OCI-LY7 (cell line): ENCODE measurements at regions not wholly inside any gene's neighbourhood (a gene's known extent, or its start where the extent isn't known, plus 50 kb on each side); places are given as distances from the start of the nearest gene placed in this dataset.

ENCODE experiments used
- BruUV-seq: library from RNA; stranded (reverse); fragments of 400-500 nt; replicated peaks from 2 replicates; lab custom pipeline; 2021; lab: Mats Ljungman, UMichigan
- CTCF ChIA-PET: fragments of 300-600 bp; sonication (Branson Sonifier 250); formaldehyde crosslinking; loops from one replicate; lab custom pipeline; 2022; ENCODE audit warnings: antibody characterized with exemption; ENCODE audit not compliant: unreplicated experiment; lab: Charles Lee
- POLR2A ChIA-PET: fragments of 300-600 bp; sonication (Branson Sonifier 250); formaldehyde crosslinking; loops from one replicate; lab custom pipeline; 2022; ENCODE audit warnings: antibody characterized with exemption; lab: Charles Lee
- DNase-seq: peaks from one replicate; pipeline ENCODE4 v3.0.0-alpha.2; 2015; ENCODE audit warnings: low spot score
- H2AFZ ChIP-seq: fragments of 200-600 bp; sonication (generic), shearing (Covaris generic); 2 replicates; pipeline ENCODE4 v1.6.1; 2014; ENCODE audit warnings: mild to moderate bottlenecking, antibody characterized with exemption, low read length, moderate library complexity
- H3K27ac ChIP-seq: fragments of 200-600 bp; sonication (generic); 2 replicates; pipeline ENCODE4 v1.5.1; 2014; ENCODE audit warnings: mixed run types, low read depth, mild to moderate bottlenecking, moderate library complexity, low read length, inconsistent platforms; ENCODE audit not compliant: poor library complexity, severe bottlenecking
- H3K36me3 ChIP-seq: fragments of 200-600 bp; sonication (generic); 2 replicates; pipeline ENCODE4 v1.6.1; 2014; ENCODE audit warnings: mild to moderate bottlenecking, antibody characterized with exemption, low read length, moderate library complexity, mixed read lengths; ENCODE audit not compliant: insufficient read depth
- H3K4me1 ChIP-seq: fragments of 200-600 bp; sonication (generic); 2 replicates; pipeline ENCODE4 v1.5.1; 2014; ENCODE audit warnings: mild to moderate bottlenecking, low read length; ENCODE audit not compliant: insufficient read depth, poor library complexity, severe bottlenecking
- H3K4me2 ChIP-seq: fragments of 200-600 bp; sonication (generic); 2 replicates; pipeline ENCODE4 v1.6.1; 2014; ENCODE audit warnings: mild to moderate bottlenecking, low read length
- H3K4me3 ChIP-seq: fragments of 200-600 bp; sonication (generic); 2 replicates; pipeline ENCODE4 v1.5.1; 2014; ENCODE audit warnings: mild to moderate bottlenecking, low read depth, low read length; ENCODE audit not compliant: poor library complexity, severe bottlenecking
- H3K79me2 ChIP-seq: fragments of 200-600 bp; sonication (generic); 2 replicates; pipeline ENCODE4 v1.6.1; 2016; ENCODE audit warnings: low read depth, mild to moderate bottlenecking, low read length, moderate library complexity, mixed read lengths; ENCODE audit not compliant: insufficient read depth
- H3K9me2 ChIP-seq: fragments of 200-600 bp; sonication (generic); 2 replicates; pipeline ENCODE4 v1.6.1; 2016; ENCODE audit warnings: mild to moderate bottlenecking, low read length, mixed read lengths; ENCODE audit not compliant: insufficient read depth
- H3K9me3 ChIP-seq: fragments of 200-600 bp; sonication (generic); 2 replicates; pipeline ENCODE4 v1.6.1; 2014; ENCODE audit warnings: mild to moderate bottlenecking, mixed run types, low read length, mixed read lengths
- H4K20me1 ChIP-seq: fragments of 200-600 bp; sonication (generic); 2 replicates; pipeline ENCODE4 v1.6.1; 2014; ENCODE audit warnings: mild to moderate bottlenecking, antibody characterized with exemption, low read length, moderate library complexity, mixed read lengths; ENCODE audit not compliant: insufficient read depth
- CTCF ChIP-seq: fragments of 200-600 bp; sonication (generic); conservative IDR thresholded peaks from 2 replicates; pipeline ENCODE4 v1.5.1; 2014; ENCODE audit warnings: mild to moderate bottlenecking, antibody characterized with exemption, low read length, moderate library complexity, mixed read lengths
- EZH2phosphoT487 ChIP-seq: fragments of 200-600 bp; sonication (generic); IDR thresholded peaks from 2 replicates; pipeline ENCODE4 v1.6.1; 2018; ENCODE audit warnings: low read depth, borderline replicate concordance, mild to moderate bottlenecking, mixed run types, antibody characterized with exemption, low read length, moderate library complexity, mixed read lengths
- intact Hi-C: fragments of 100-400 bp; cut with micrococcal nuclease; formaldehyde crosslinking; loops from one replicate; pipeline ENCODE4 v1.10.0; 2022; ENCODE audit not compliant: unreplicated experiment

- no peak for TF ChIP-seq EZH2phosphoT487
- TF ChIP-seq CTCF, result no peak
- no peaks in the 10 kb centered on the region for H3K9me2 ChIP-seq
- no peaks in the 10 kb centered on the region for H3K4me1 ChIP-seq
- no peak overlapping the region for H3K27ac ChIP-seq
- no peaks in the 10 kb centered on the region for H3K9me3 ChIP-seq
- H2AFZ ChIP-seq, result no peak overlapping the region
- intact Hi-C loops, result no loop called here
- H3K36me3 ChIP-seq, result no peaks in the 10 kb centered on the region
- POLR2A ChIA-PET, result no interaction called here
- H3K4me3 ChIP-seq, result no peak overlapping the region
- H3K4me2 ChIP-seq, result no peak overlapping the region
- DNase-seq, result no peak
- CTCF ChIA-PET, result no interaction called here
- no peaks in the 10 kb centered on the region; the same call in 1 of the 2 replicates for H4K20me1 ChIP-seq
- BruUV-seq, result no TSS peak
- no peaks in the 10 kb centered on the region for H3K79me2 ChIP-seq
These were observed 270.4 kb downstream of the PREX1 start for GRCh38 chr20:48557380-48557779.

GRCh38 chr20:48556956-48557355 is 270.8 kb downstream of the PREX1 start:
- Histone ChIP-seq H3K4me1 (no peaks in the 10 kb centered on the region), H4K20me1 (no peaks in the 10 kb centered on the region; the same call in 1 of the 2 replicates), H3K4me2 (no peak overlapping the region), H3K9me3 (no peaks in the 10 kb centered on the region), H3K36me3 (no peaks in the 10 kb centered on the region), H3K4me3 (no peak overlapping the region), H2AFZ (no peak overlapping the region), H3K27ac (no peak overlapping the region), H3K79me2 (no peaks in the 10 kb centered on the region), H3K9me2 (no peaks in the 10 kb centered on the region)
- CTCF ChIA-PET, result no interaction called here
- intact Hi-C loops, result no loop called here
- no peak for DNase-seq
- no TSS peak for BruUV-seq
- TF ChIP-seq CTCF (no peak), EZH2phosphoT487 (no peak)
- POLR2A ChIA-PET, result no interaction called here

- Histone ChIP-seq H3K4me1 (no peaks in the 10 kb centered on the region), H3K4me2 (no peak overlapping the region), H3K4me3 (no peak overlapping the region), H3K9me2 (no peaks in the 10 kb centered on the region), H3K9me3 (no peaks in the 10 kb centered on the region), H3K79me2 (no peaks in the 10 kb centered on the region), H3K36me3 (no peaks in the 10 kb centered on the region), H4K20me1 (no peaks in the 10 kb centered on the region; the same call in 1 of the 2 replicates), H3K27ac (no peak overlapping the region), H2AFZ (no peak overlapping the region)
- intact Hi-C loops, result no loop called here
- ChIA-PET CTCF (no interaction called here), POLR2A (no interaction called here)
- no peak for TF ChIP-seq CTCF
- no TSS peak for BruUV-seq
- DNase-seq, result no peak
These were observed 275.2 kb downstream of the PREX1 start for GRCh38 chr20:48552550-48552949.
